ENCODE measurements at regions not wholly inside any gene's neighbourhood (a gene's known extent, or its start where the extent isn't known, plus 50 kb on each side); places are given as distances from the start of the nearest gene placed in this dataset.

DNA sequence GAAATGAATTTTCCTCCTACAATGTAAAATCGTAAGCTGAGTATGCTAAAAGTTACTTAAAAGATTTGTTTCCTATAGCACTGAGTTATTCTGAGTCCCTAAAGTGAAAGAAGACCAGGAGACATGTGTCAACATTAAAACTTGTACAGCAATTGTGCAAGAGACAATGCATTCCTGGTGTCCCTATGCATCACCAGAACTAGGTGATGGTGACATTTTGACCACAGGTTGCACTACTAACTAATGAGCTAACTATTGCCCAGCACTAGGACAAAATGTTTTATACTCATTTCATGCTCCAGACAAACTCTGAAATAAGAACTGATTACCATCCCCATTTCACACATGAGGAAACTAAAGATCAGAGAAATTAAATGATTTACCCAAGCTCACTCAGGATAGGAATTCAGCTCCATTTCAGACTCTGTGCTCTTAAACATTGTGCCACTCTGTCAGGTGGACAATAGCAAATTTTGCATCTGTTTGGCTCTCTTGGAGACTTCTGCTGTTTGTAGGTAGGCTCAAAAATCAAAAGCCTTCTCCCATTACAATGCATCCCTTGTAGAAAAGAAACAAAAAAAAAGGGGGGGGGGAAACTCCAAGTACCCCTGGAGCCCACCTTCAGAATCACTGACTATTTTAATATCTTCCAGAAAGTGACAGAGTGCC, 269.2 kb downstream of the ACTL7B start:
- H3K27ac ChIP-seq (ENCODE audit: low read depth in 1 of 2, low read length in 1 of 2), result no peak overlapping the region
- H3K9me3 ChIP-seq (ENCODE audit: control insufficient read depth in 4 of 4, insufficient read depth in 3 of 4, low read length in 3 of 4), result no peaks in the 10 kb centered on the region
- no peak overlapping the region for H3K9ac ChIP-seq (ENCODE audit: insufficient read depth in 1 of 2, low read length in 2 of 2)
- TF ChIP-seq, protein P1, sequence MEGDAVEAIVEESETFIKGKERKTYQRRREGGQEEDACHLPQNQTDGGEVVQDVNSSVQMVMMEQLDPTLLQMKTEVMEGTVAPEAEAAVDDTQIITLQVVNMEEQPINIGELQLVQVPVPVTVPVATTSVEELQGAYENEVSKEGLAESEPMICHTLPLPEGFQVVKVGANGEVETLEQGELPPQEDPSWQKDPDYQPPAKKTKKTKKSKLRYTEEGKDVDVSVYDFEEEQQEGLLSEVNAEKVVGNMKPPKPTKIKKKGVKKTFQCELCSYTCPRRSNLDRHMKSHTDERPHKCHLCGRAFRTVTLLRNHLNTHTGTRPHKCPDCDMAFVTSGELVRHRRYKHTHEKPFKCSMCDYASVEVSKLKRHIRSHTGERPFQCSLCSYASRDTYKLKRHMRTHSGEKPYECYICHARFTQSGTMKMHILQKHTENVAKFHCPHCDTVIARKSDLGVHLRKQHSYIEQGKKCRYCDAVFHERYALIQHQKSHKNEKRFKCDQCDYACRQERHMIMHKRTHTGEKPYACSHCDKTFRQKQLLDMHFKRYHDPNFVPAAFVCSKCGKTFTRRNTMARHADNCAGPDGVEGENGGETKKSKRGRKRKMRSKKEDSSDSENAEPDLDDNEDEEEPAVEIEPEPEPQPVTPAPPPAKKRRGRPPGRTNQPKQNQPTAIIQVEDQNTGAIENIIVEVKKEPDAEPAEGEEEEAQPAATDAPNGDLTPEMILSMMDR (IDR thresholded peaks at IDR 0.05; ENCODE audit: control extremely low read depth, extremely low read depth), result no peak
- H3K27me3 ChIP-seq (ENCODE audit: control insufficient read depth in 3 of 3, insufficient read depth in 3 of 3, low read length in 2 of 3), result no peaks in the 10 kb centered on the region
- no peak for DNase-seq
- no peaks in the 10 kb centered on the region for H3K4me1 ChIP-seq (ENCODE audit: control insufficient read depth in 5 of 5, insufficient read depth in 5 of 5, low read length in 5 of 5)
- WGBS, 2 donors, result 74 to 90% methylated on average over 1 of the region's 1 CpG
- H3K36me3 ChIP-seq (ENCODE audit: control insufficient read depth in 4 of 4, insufficient read depth in 4 of 4, low read length in 4 of 4), result no peaks in the 10 kb centered on the region
- no peak for ATAC-seq (ENCODE audit: insufficient read depth, low FRiP score)
- no peak overlapping the region for H3K4me3 ChIP-seq

DNA sequence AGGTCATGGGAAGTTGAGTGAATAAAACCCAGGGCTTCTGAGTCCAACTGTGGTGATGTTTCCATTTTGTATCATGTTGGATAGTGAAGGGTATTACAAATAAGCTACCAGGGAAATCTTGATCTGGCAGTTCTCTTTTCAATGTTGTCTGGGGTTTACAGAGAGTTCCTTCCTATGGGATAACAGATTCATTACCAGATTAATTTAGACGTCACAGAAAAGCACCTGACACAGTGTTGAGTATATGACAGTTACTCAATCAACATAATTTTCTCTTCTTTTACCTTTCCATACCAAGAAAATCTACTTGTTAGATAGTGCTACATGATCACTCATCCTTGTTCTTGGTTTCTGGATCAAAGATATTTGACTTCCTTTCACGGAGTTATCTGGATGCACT, 270.9 kb downstream of the ACTL7B start:
- Histone ChIP-seq H3K27ac (ENCODE audit: low read depth in 1 of 2, low read length in 1 of 2) (no peak overlapping the region), H3K9me3 (ENCODE audit: control insufficient read depth in 4 of 4, insufficient read depth in 3 of 4, low read length in 3 of 4) (no peaks in the 10 kb centered on the region), H3K9ac (ENCODE audit: insufficient read depth in 1 of 2, low read length in 2 of 2) (no peak overlapping the region), H3K36me3 (ENCODE audit: control insufficient read depth in 4 of 4, insufficient read depth in 4 of 4, low read length in 4 of 4) (no peaks in the 10 kb centered on the region), H3K4me3 (no peak overlapping the region), H3K27me3 (ENCODE audit: control insufficient read depth in 3 of 3, insufficient read depth in 3 of 3, low read length in 2 of 3) (no peaks in the 10 kb centered on the region), H3K4me1 (ENCODE audit: control insufficient read depth in 5 of 5, insufficient read depth in 5 of 5, low read length in 5 of 5) (no peaks in the 10 kb centered on the region)
- DNase-seq (no peak), ATAC-seq (ENCODE audit: insufficient read depth, low FRiP score) (no peak)
- TF ChIP-seq, protein P1 (IDR thresholded peaks at IDR 0.05; ENCODE audit: control extremely low read depth, extremely low read depth), result no peak
- 58 to 66% methylated on average over 2 of the region's 2 CpGs for WGBS, 2 donors

DNA sequence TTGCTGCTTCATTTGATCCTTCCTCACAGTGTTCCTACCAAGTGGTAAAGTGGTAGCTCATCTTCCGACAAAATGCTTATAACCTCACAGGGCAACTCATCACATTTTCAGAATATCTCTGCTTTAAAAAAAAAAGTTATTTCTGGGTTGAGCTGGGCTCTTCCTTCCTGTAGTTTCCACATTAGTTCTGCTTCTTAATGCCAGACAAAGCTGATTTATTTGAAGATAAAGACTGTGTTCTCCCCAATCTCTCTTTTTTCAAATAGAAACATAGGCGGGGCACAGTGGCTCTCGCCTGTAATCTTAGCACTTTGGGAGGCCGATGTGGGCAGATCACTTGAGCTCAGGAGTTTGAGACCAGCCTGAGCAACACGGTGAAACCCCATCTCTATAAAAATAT, 273.1 kb downstream of the ACTL7B start:
- Histone ChIP-seq H3K9me3 (ENCODE audit: control insufficient read depth in 4 of 4, insufficient read depth in 3 of 4, low read length in 3 of 4) (no peaks in the 10 kb centered on the region), H3K27me3 (ENCODE audit: control insufficient read depth in 3 of 3, insufficient read depth in 3 of 3, low read length in 2 of 3) (no peaks in the 10 kb centered on the region), H3K4me1 (ENCODE audit: control insufficient read depth in 5 of 5, insufficient read depth in 5 of 5, low read length in 5 of 5) (no peaks in the 10 kb centered on the region), H3K27ac (ENCODE audit: low read depth in 1 of 2, low read length in 1 of 2) (no peak overlapping the region), H3K4me3 (no peak overlapping the region), H3K9ac (ENCODE audit: insufficient read depth in 1 of 2, low read length in 2 of 2) (no peak overlapping the region), H3K36me3 (ENCODE audit: control insufficient read depth in 4 of 4, insufficient read depth in 4 of 4, low read length in 4 of 4) (no peaks in the 10 kb centered on the region)
- TF ChIP-seq, protein P1 (IDR thresholded peaks at IDR 0.05; ENCODE audit: control extremely low read depth, extremely low read depth), result no peak
- no peak for ATAC-seq (ENCODE audit: insufficient read depth, low FRiP score)
- WGBS, 2 donors, result 35 to 70% methylated on average over 5 of the region's 5 CpGs
- DNase-seq, result no peak
